PFSK-1 (cell line): ENCODE measurements at regions not wholly inside any gene's neighbourhood (a gene's known extent, or its start where the extent isn't known, plus 50 kb on each side); places are given as distances from the start of the nearest gene placed in this dataset.

ENCODE experiments used
- POLR2AphosphoS5 ChIP-seq: IDR thresholded peaks from 2 replicates; pipeline ENCODE4 v1.6.1; 2012; ENCODE audit warnings: low read depth, mild to moderate bottlenecking, control low read depth, low read length, moderate library complexity
- REST ChIP-seq, 2 experiments: IDR thresholded peaks; 2 replicates each; pipeline versions ENCODE4 v1.6.1 to v1.8.0; 2011 to 2012; ENCODE audit warnings: low read depth in 2 of 2, low read length in 2 of 2, control low read depth in 1 of 2, inconsistent platforms in 1 of 2, mild to moderate bottlenecking in 1 of 2, moderate library complexity in 1 of 2; ENCODE audit not compliant: insufficient read depth in 1 of 2

- TF ChIP-seq REST (IDR thresholded peaks at IDR 0.05; ENCODE audit: insufficient read depth in 1 of 2, low read depth in 2 of 2, low read length in 2 of 2): no peak
- TF ChIP-seq POLR2AphosphoS5: no peak
Measured at GRCh38 chr4:124433044-124433443, 279.5 kb downstream of the ANKRD50 start.
